ENCODE measurements at regions not wholly inside any gene's neighbourhood (a gene's known extent, or its start where the extent isn't known, plus 50 kb on each side); places are given as distances from the start of the nearest gene placed in this dataset.

- H3K36me3 Mint-ChIP-seq = no peaks in the 10 kb centered on the region
- no peak overlapping the region for H3K4me3 Mint-ChIP-seq
- peaks cover 6% of the 10 kb centered on the region for H3K9me3 ChIP-seq (ENCODE audit: control insufficient read depth, insufficient read depth, low read length)
- no peaks in the 10 kb centered on the region for H3K27me3 Mint-ChIP-seq (ENCODE audit: low read depth in 2 of 2)
- DNase-seq (no peak), ATAC-seq (no peak)
- TF ChIP-seq CTCF (IDR thresholded peaks at IDR 0.05) = no peak
- H3K27me3 ChIP-seq (ENCODE audit: control insufficient read depth, insufficient read depth, low read length) = no peaks in the 10 kb centered on the region
- H3K27ac ChIP-seq (ENCODE audit: low read length) = no peak overlapping the region
- no peaks in the 10 kb centered on the region for H3K4me1 ChIP-seq (ENCODE audit: control insufficient read depth, insufficient read depth, low read length)
- no peak overlapping the region for H3K27ac Mint-ChIP-seq
- no peak overlapping the region for H3K4me3 ChIP-seq (ENCODE audit: low read length)
- peaks cover 9 to 13% of the 10 kb centered on the region in 2 donors for H3K9me3 Mint-ChIP-seq
- intact Hi-C loops (cut with micrococcal nuclease) = no loop called here
- H3K36me3 ChIP-seq (ENCODE audit: control insufficient read depth, insufficient read depth, low read length) = no peaks in the 10 kb centered on the region
- H3K4me1 Mint-ChIP-seq = no peaks in the 10 kb centered on the region
Measured at GRCh38 chr4:23194751-23195150, 502.0 kb downstream of the GBA3 start.

GRCh38 chr4:23174179-23174578, 481.4 kb downstream of the GBA3 start:
- Mint-ChIP-seq H3K36me3 (peaks cover 7% of the 10 kb centered on the region), H3K9me3 (peaks cover 25 to 32% of the 10 kb centered on the region in 2 donors), H3K27ac (no peak overlapping the region), H3K4me1 (no peaks in the 10 kb centered on the region), H3K27me3 (ENCODE audit: low read depth in 2 of 2) (no peaks in the 10 kb centered on the region), H3K4me3 (no peak overlapping the region)
- no peak for TF ChIP-seq CTCF (IDR thresholded peaks at IDR 0.05)
- 86% methylated on average over 1 of the region's 2 CpGs for WGBS (ENCODE audit: insufficient coverage)
- Histone ChIP-seq H3K36me3 (ENCODE audit: control insufficient read depth, insufficient read depth, low read length) (no peaks in the 10 kb centered on the region), H3K27me3 (ENCODE audit: control insufficient read depth, insufficient read depth, low read length) (no peaks in the 10 kb centered on the region), H3K4me1 (ENCODE audit: control insufficient read depth, insufficient read depth, low read length) (no peaks in the 10 kb centered on the region), H3K4me3 (ENCODE audit: low read length) (no peak overlapping the region), H3K9me3 (ENCODE audit: control insufficient read depth, insufficient read depth, low read length) (no peaks in the 10 kb centered on the region), H3K27ac (ENCODE audit: low read length) (no peak overlapping the region)
- DNase-seq (no peak), ATAC-seq (no peak)
- intact Hi-C loops (cut with micrococcal nuclease) = no loop called here

GRCh38 chr4:23171976-23172375, 479.2 kb downstream of the GBA3 start:
- Mint-ChIP-seq H3K36me3 (peaks cover 4% of the 10 kb centered on the region), H3K27me3 (ENCODE audit: low read depth in 2 of 2) (no peaks in the 10 kb centered on the region), H3K4me3 (no peak overlapping the region), H3K27ac (no peak overlapping the region), H3K4me1 (no peaks in the 10 kb centered on the region), H3K9me3 (peaks cover 21 to 27% of the 10 kb centered on the region in 2 donors)
- 40% methylated on average over 2 of the region's 2 CpGs for WGBS (ENCODE audit: insufficient coverage)
- Histone ChIP-seq H3K4me3 (ENCODE audit: low read length) (no peak overlapping the region), H3K4me1 (ENCODE audit: control insufficient read depth, insufficient read depth, low read length) (no peaks in the 10 kb centered on the region), H3K9me3 (ENCODE audit: control insufficient read depth, insufficient read depth, low read length) (no peaks in the 10 kb centered on the region), H3K27me3 (ENCODE audit: control insufficient read depth, insufficient read depth, low read length) (no peaks in the 10 kb centered on the region), H3K36me3 (ENCODE audit: control insufficient read depth, insufficient read depth, low read length) (no peaks in the 10 kb centered on the region), H3K27ac (ENCODE audit: low read length) (no peak overlapping the region)
- TF ChIP-seq CTCF (IDR thresholded peaks at IDR 0.05) = no peak
- intact Hi-C loops (cut with micrococcal nuclease) = no loop called here
- no peak for ATAC-seq
- no peak for DNase-seq

GRCh38 chr4:23169608-23170311, 477.0 kb downstream of the GBA3 start:
- Histone ChIP-seq H3K9me3 (ENCODE audit: control insufficient read depth, insufficient read depth, low read length) (no peaks in the 10 kb centered on the region), H3K4me1 (ENCODE audit: control insufficient read depth, insufficient read depth, low read length) (no peaks in the 10 kb centered on the region), H3K4me3 (ENCODE audit: low read length) (no peak overlapping the region), H3K27me3 (ENCODE audit: control insufficient read depth, insufficient read depth, low read length) (no peaks in the 10 kb centered on the region), H3K27ac (ENCODE audit: low read length) (no peak overlapping the region), H3K36me3 (ENCODE audit: control insufficient read depth, insufficient read depth, low read length) (no peaks in the 10 kb centered on the region)
- ATAC-seq (no peak), DNase-seq (no peak)
- Mint-ChIP-seq H3K9me3 (peaks cover 18 to 24% of the 10 kb centered on the region in 2 donors), H3K4me1 (no peaks in the 10 kb centered on the region), H3K27me3 (ENCODE audit: low read depth in 2 of 2) (no peaks in the 10 kb centered on the region), H3K4me3 (no peak overlapping the region), H3K27ac (no peak overlapping the region), H3K36me3 (no peaks in the 10 kb centered on the region)
- intact Hi-C loops (cut with micrococcal nuclease) = no loop called here
- 86% methylated on average over 6 of the region's 6 CpGs for WGBS (ENCODE audit: insufficient coverage)
- no peak for TF ChIP-seq CTCF (IDR thresholded peaks at IDR 0.05)

Measured in natural killer cell (primary cell).